Rectal smooth muscle tissue (tissue), 1 donor: ENCODE measurements at regions not wholly inside any gene's neighbourhood (a gene's known extent, or its start where the extent isn't known, plus 50 kb on each side); places are given as distances from the start of the nearest gene placed in this dataset.
"Not testable (repeated sequence)": the region's sequence is repeated elsewhere in the genome, so short reads cannot be mapped to it uniquely, and the experiment has no call there.

Experiments used
- H3K27ac ChIP-seq: one replicate; pipeline ENCODE4 v1.7.0; 2013; ENCODE audit warnings: low read depth, low read length, inconsistent platforms
- H3K27me3 ChIP-seq: one replicate; pipeline ENCODE4 v1.7.0; 2013; ENCODE audit warnings: low read length; ENCODE audit not compliant: control insufficient read depth, insufficient read depth
- H3K36me3 ChIP-seq: one replicate; pipeline ENCODE4 v1.7.0; 2013; ENCODE audit warnings: low read length; ENCODE audit not compliant: control insufficient read depth, insufficient read depth
- H3K4me1 ChIP-seq: one replicate; pipeline ENCODE4 v1.7.0; 2013; ENCODE audit warnings: low read length; ENCODE audit not compliant: control insufficient read depth, insufficient read depth
- H3K4me3 ChIP-seq: one replicate; pipeline ENCODE4 v1.7.0; 2013; ENCODE audit warnings: low read length
- H3K9ac ChIP-seq: one replicate; pipeline ENCODE4 v1.7.0; 2013; ENCODE audit warnings: low read length

- H3K4me1 ChIP-seq, result no peaks in the 10 kb centered on the region
- no peak overlapping the region for H3K9ac ChIP-seq
- no peak overlapping the region for H3K4me3 ChIP-seq
- H3K36me3 ChIP-seq, result no peaks in the 10 kb centered on the region
- H3K27ac ChIP-seq, result no peak overlapping the region
- H3K27me3 ChIP-seq, result no peaks in the 10 kb centered on the region
Measured at GRCh38 chr10:33655165-33655815, 320.8 kb upstream of the NRP1 start.

- H3K4me1 ChIP-seq, result no peaks in the 10 kb centered on the region
- no peak overlapping the region for H3K9ac ChIP-seq
- H3K27me3 ChIP-seq, result no peaks in the 10 kb centered on the region
- no peak overlapping the region for H3K4me3 ChIP-seq
- no peaks in the 10 kb centered on the region for H3K36me3 ChIP-seq
- H3K27ac ChIP-seq, result no peak overlapping the region
Measured at GRCh38 chr10:33653584-33654367, 319.3 kb upstream of the NRP1 start.

GRCh38 chr10:33652870-33653269 is 318.4 kb upstream of the NRP1 start:
- Histone ChIP-seq H3K4me1 (no peaks in the 10 kb centered on the region), H3K4me3 (no peak overlapping the region), H3K27ac (no peak overlapping the region), H3K27me3 (no peaks in the 10 kb centered on the region), H3K9ac (no peak overlapping the region), H3K36me3 (no peaks in the 10 kb centered on the region)

GRCh38 chr10:33650131-33650530 is 315.7 kb upstream of the NRP1 start:
- H3K27ac ChIP-seq, H3K9ac ChIP-seq, H3K36me3 ChIP-seq, H3K27me3 ChIP-seq, H3K4me1 ChIP-seq, H3K4me3 ChIP-seq: not testable (repeated sequence)

GRCh38 chr10:33643042-33643441 is 308.6 kb upstream of the NRP1 start:
- Histone ChIP-seq H3K4me1 (no peaks in the 10 kb centered on the region), H3K27me3 (no peaks in the 10 kb centered on the region), H3K9ac (no peak overlapping the region), H3K4me3 (no peak overlapping the region), H3K27ac (no peak overlapping the region), H3K36me3 (no peaks in the 10 kb centered on the region)

GRCh38 chr10:33638891-33639290 is 304.4 kb upstream of the NRP1 start:
- Histone ChIP-seq H3K4me3 (no peak overlapping the region), H3K4me1 (no peaks in the 10 kb centered on the region), H3K9ac (no peak overlapping the region), H3K27me3 (no peaks in the 10 kb centered on the region), H3K36me3 (no peaks in the 10 kb centered on the region), H3K27ac (no peak overlapping the region)

- no peak overlapping the region for H3K27ac ChIP-seq
- H3K9ac ChIP-seq, result no peak overlapping the region
- no peak overlapping the region for H3K4me3 ChIP-seq
- no peaks in the 10 kb centered on the region for H3K4me1 ChIP-seq
- H3K27me3 ChIP-seq, result no peaks in the 10 kb centered on the region
- no peaks in the 10 kb centered on the region for H3K36me3 ChIP-seq
Measured at GRCh38 chr10:33638374-33638773, 303.9 kb upstream of the NRP1 start.

GRCh38 chr10:33635967-33636515 is 301.6 kb upstream of the NRP1 start:
- H3K27me3 ChIP-seq, result no peaks in the 10 kb centered on the region
- H3K4me3 ChIP-seq, result no peak overlapping the region
- H3K27ac ChIP-seq, result no peak overlapping the region
- H3K9ac ChIP-seq, result no peak overlapping the region
- H3K4me1 ChIP-seq, result no peaks in the 10 kb centered on the region
- no peaks in the 10 kb centered on the region for H3K36me3 ChIP-seq

GRCh38 chr10:33632432-33632831 is 298.0 kb upstream of the NRP1 start:
- no peaks in the 10 kb centered on the region for H3K27me3 ChIP-seq
- H3K27ac ChIP-seq, result no peak overlapping the region
- no peaks in the 10 kb centered on the region for H3K36me3 ChIP-seq
- H3K4me1 ChIP-seq, result no peaks in the 10 kb centered on the region
- no peak overlapping the region for H3K9ac ChIP-seq
- no peak overlapping the region for H3K4me3 ChIP-seq

GRCh38 chr10:33631991-33632390 is 297.5 kb upstream of the NRP1 start:
- Histone ChIP-seq H3K27me3 (no peaks in the 10 kb centered on the region), H3K9ac (no peak overlapping the region), H3K27ac (no peak overlapping the region), H3K4me3 (no peak overlapping the region), H3K4me1 (no peaks in the 10 kb centered on the region), H3K36me3 (no peaks in the 10 kb centered on the region)

- Histone ChIP-seq H3K4me1 (no peaks in the 10 kb centered on the region), H3K9ac (no peak overlapping the region), H3K27me3 (no peaks in the 10 kb centered on the region), H3K4me3 (no peak overlapping the region), H3K27ac (no peak overlapping the region), H3K36me3 (no peaks in the 10 kb centered on the region)
Measured at GRCh38 chr10:33630761-33631160, 296.3 kb upstream of the NRP1 start.

GRCh38 chr10:33627611-33628010 is 293.1 kb upstream of the NRP1 start:
- Histone ChIP-seq H3K4me1 (no peaks in the 10 kb centered on the region), H3K4me3 (no peak overlapping the region), H3K36me3 (no peaks in the 10 kb centered on the region), H3K9ac (no peak overlapping the region), H3K27ac (no peak overlapping the region), H3K27me3 (no peaks in the 10 kb centered on the region)
